Adrenal gland (tissue), 5 donors: ENCODE measurements at regions not wholly inside any gene's neighbourhood (a gene's known extent, or its start where the extent isn't known, plus 50 kb on each side); places are given as distances from the start of the nearest gene placed in this dataset.

Source experiments
- POLR2A ChIP-seq, 2 donors: fragments of 450-650 bp; IDR thresholded peaks; one replicate each; pipeline ENCODE4 v1.6.1; 2017; ENCODE audit warnings: antibody characterized with exemption in 2 of 2, mild to moderate bottlenecking in 2 of 2, moderate library complexity in 1 of 2
- TF ChIP-seq, protein P1 (sequence below), 6 experiments: fragments of 450-650 bp in 4 of 6; fragments of 200-600 bp in 2 of 6; sonication (generic) in 1 of 6; IDR thresholded peaks; 1 replicate in 5 of 6; 2 replicates in 1 of 6; pipeline versions ENCODE4 v1.5.1 to v1.8.0; 2016 to 2021; ENCODE audit warnings: antibody characterized with exemption in 6 of 6, mild to moderate bottlenecking in 2 of 6, moderate library complexity in 1 of 6
- donor health status: DM: no; HTN: no; CAD: no.

DNA sequence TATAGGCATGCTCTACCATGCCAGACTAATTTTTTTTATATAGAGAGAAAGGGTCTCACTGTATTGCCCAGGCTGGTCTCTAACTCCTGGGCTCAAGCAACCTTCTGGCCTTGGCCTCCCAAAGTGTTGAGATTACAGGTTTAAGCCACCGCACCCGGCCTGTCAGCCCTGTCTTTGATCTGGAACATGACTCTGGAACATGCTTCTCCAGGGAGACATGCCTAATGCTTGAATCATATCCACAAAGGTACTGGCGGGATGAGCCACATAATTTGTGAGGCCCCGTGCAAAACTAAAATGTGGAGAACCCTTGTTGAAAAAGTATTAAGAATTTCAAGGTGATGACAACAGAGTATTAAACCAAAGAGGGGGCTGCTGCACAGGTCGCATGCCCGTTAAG is 282.8 kb downstream of the ARHGAP12 start:
- TF ChIP-seq, protein P1, sequence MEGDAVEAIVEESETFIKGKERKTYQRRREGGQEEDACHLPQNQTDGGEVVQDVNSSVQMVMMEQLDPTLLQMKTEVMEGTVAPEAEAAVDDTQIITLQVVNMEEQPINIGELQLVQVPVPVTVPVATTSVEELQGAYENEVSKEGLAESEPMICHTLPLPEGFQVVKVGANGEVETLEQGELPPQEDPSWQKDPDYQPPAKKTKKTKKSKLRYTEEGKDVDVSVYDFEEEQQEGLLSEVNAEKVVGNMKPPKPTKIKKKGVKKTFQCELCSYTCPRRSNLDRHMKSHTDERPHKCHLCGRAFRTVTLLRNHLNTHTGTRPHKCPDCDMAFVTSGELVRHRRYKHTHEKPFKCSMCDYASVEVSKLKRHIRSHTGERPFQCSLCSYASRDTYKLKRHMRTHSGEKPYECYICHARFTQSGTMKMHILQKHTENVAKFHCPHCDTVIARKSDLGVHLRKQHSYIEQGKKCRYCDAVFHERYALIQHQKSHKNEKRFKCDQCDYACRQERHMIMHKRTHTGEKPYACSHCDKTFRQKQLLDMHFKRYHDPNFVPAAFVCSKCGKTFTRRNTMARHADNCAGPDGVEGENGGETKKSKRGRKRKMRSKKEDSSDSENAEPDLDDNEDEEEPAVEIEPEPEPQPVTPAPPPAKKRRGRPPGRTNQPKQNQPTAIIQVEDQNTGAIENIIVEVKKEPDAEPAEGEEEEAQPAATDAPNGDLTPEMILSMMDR (IDR thresholded peaks at IDR 0.05) = no peak
- no peak for TF ChIP-seq POLR2A (IDR thresholded peaks at IDR 0.05)
